GM18505 (cell line): ENCODE measurements at regions not wholly inside any gene's neighbourhood (a gene's known extent, or its start where the extent isn't known, plus 50 kb on each side); places are given as distances from the start of the nearest gene placed in this dataset.

Source experiments
- ATAC-seq: cut with Tn5 transposase; IDR thresholded peaks from one replicate; pipeline ENCODE4 v1.9.1; 2021; ENCODE audit not compliant: unreplicated experiment
- POLR2A ChIP-seq: IDR thresholded peaks from 4 replicates; pipeline ENCODE4 v1.6.1; 2011; ENCODE audit warnings: borderline replicate concordance; ENCODE audit not compliant: insufficient read depth, insufficient read length; ENCODE audit errors: extremely low read depth

DNA sequence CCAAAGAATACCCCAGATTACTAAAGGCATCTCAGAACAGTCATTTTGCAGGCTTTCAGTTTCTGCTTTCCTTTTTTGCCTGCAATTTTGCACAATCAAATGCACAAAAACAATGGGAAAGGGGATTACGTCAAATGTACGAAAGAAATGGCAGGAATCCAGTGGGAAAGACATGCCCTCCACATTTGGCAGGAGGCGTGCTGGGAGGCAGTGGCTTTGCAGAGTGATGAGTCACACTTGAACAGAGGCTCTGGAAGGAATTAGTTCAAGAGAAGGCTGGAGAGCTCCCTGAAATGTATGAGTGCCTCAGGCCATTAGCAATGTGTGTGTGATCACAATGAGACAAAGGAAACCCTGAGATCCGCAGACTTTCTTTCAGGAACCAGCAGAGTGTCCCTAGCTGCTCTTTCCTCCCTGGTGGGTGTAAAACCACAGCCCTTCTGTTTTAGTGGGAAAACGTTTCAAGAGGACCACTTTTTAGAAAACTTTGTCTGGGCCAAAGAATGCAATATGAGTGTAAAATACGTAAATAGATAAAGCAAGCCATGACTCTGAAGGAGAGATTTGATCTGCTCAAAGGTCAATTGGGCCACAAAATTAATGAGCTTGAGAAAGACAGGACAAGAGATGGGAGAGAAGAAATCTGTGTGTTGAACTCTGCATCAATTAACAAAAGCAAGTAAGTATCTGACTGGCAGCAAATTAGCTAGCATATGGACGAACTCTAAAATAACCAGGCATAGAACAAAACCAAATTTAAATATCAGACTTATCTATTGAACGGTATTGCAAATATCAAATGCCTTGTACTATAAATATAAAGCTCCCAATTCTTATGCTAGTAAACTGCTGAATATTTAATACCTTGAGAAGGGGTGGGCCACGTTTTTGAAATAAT, 155.4 kb upstream of the PDE3A start:
- ATAC-seq: no peak
- TF ChIP-seq POLR2A: no peak

DNA sequence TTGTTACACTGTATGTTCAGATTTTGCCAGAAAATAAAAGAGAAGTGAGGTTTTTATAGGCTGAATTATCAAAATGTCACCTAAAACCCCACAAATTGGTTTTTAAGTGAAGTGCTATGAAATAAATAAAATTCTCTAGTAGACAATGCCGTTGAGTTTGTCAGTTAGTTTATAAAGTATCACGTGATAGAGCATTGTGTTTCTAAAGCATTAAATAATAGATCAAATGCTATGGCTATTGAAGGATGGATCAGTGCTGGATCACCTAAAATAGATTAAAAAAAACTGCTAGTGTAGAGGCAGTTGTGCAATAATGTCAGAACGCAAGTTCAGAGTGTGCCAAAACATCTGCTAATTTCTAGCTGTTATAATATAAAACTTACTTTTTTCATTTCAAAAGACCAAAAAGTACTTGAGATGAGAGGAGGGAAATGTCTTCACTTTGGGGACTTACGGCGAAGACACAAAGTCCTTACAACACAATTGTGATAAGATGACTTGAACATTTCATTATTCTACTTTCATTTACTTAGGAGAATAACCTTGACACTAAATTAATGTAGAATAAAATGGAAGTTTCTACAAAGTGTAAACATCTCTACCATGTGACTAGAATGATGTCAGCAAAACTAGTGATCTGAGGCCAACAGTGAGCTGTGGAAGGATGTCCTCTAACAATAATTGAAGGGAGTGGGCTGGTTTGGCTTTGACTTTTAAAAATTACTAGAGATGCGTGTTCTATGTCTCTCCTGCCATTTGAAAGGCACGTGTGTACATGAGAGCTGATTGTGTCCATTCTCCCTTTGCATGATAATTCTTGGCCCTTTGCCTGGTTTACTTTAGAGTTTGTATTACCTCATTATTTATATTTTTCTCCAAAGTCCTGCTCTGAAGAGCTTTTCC, 154.4 kb upstream of the PDE3A start:
- ATAC-seq: no peak
- no peak for TF ChIP-seq POLR2A

DNA sequence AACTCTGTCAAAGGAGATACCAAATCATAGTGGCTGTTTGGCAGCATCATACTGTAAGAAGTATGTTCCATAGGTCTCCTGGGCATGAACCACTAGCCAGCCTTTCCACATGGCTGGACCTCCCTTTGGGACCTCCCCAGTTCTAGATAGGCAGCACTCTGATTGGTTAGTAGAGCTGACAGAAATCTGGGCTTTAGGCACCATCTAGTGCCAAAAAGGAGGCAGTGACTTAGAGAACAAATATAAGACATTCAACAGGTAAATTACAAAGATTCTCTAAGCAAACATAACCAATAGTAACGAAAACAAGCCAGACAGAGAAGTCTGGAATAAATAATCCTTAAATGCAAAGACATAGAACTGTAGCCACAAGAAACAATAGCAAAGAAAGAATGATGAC, 148.0 kb upstream of the PDE3A start:
- ATAC-seq: no peak
- no peak for TF ChIP-seq POLR2A

DNA sequence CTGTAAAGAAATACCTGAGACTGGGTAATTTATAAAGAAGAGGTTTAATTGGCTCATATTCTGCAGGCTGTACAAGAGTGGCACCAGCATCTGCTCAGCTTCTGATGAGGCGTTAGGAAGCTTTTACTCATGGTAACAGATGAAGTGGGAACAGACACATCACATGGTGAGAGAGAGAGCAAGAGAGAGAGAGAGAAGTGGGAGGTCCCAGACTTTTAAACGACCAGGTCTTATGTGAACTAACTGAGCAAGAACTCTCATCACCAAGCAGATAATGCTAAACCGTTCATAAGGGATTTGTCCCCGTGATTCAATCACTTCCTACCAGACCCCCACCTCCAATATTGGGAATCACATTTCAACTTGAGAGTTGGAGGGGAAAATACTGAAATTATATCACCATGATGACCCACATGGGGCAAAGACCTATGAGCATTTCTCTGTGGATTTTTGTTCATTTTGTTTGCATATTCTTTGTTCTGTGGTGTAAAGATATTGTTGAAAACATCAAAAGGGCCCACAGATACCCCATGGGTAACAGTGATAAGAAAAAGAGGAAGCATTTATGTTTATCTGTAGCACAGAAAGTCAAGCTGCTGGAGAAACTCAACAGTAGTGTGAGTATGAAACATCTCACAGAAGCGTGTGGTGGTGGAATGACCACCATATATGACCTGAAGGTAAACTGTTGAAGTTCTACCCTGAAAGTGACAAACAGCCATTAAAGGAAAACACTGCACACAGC, 135.2 kb upstream of the PDE3A start:
- no peak for ATAC-seq
- TF ChIP-seq POLR2A: no peak

DNA sequence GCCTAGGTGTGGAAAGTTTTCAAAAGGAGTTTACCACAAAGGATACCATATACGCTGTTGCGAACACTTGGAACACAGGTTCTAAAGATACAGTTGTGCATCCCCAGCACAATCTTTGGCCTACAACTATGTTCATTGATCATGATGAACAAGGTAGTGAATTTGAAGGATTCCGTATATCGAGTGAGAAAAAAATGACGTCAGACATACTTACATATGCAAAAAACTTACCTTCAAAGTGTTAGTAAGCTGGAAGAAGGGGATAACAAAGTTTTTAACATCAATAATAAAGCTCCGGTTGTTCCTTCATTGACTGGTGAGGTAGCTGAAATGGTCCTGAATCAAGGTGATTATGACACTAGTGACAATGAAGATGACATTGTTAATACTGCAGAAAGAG, 133.9 kb upstream of the PDE3A start:
- no peak for ATAC-seq
- TF ChIP-seq POLR2A: no peak

DNA sequence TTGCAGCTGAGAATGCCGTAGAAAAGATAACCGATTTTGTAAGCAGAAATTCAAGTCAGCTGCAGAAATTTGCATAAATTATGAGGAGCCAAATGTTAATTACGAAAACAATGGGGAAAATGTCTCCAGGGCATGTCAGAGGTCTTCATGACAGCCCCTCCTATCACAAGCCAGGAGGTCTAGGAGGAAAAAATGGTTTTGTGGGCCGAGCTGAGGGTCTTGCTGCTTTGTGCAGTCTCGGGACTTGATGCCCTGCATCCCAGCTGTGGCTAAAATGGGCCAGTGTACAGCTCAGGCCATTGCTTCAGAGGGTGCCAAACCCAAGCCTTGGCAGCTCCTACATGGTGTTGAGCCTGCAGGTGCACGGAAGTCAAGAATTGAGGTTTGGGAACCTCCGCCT, 131.2 kb upstream of the PDE3A start:
- no peak for ATAC-seq
- no peak for TF ChIP-seq POLR2A

DNA sequence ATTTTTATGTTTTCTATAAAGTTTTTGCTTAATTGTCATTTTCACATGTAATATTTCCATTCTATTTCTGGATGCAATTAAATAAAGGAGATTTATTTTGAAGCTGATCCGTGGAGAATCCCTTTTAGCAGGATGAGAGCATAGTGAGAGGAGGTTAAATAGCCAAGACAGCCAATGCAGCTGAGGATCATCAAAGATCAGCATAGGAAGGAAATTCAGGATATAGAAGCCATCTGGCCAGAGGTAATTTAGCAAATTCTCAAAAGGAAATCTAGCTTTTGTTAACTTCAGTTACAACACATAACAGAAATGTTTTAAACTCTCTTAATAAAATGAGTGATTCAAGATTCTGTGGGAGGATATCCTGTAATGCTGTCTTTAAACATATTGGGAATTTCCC, 122.8 kb upstream of the PDE3A start:
- ATAC-seq: no peak
- TF ChIP-seq POLR2A: no peak

DNA sequence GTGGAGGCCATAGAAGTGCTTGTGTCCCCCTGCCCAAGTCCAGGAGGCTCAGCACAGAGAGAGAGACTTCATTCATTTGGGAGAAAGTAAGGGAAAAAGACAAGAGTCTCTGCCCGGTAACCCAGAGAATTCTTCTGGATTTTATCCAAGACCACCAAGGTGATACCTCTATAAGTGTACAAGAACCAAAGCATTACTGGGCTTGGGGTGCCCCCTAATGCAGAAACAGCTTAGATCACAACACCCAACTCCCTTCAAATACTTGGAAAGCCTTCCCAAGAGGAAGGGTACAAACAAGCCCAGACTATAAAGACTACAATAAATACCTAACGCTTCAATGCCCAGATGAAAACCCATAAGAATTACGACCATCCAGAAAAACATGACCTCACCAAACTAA, 119.7 kb upstream of the PDE3A start:
- ATAC-seq: no peak
- TF ChIP-seq POLR2A: no peak

DNA sequence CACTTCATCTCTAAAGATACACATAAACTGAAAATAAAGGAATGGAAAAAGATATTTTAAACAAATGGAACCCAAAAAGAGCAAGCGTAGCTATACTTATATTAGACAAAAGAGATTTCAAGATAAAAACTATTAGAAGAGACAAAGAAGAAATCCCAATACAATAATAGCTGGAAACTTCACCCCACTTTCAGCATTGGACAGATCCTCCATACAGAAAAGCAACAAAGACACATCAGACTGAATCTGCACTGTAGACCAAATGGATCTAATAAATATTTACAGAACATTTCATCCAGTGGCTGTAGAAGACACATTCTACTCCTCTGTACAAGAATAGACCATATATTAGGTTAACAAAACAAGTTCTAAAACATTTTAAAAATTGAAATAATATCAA, 117.6 kb upstream of the PDE3A start:
- ATAC-seq: no peak
- TF ChIP-seq POLR2A: no peak

DNA sequence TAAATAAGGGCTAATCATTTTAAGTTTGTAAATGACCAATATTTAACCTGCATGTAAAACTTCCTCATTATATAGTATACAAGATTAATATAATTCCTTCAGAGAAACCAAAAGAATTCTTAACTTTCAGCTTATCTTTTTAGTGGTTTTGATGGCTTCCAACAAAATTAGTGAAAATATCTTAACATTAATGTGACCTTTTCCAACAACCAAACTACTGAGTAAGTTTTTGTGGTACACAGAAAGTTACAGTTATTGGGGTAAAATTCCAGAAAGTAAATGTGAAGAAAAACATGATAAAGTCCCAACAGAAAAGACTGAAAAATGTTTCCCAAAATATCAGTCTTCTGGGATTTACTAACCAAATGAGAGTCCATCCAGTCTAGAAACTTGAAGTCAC, 111.0 kb upstream of the PDE3A start:
- no peak for ATAC-seq
- TF ChIP-seq POLR2A: no peak

DNA sequence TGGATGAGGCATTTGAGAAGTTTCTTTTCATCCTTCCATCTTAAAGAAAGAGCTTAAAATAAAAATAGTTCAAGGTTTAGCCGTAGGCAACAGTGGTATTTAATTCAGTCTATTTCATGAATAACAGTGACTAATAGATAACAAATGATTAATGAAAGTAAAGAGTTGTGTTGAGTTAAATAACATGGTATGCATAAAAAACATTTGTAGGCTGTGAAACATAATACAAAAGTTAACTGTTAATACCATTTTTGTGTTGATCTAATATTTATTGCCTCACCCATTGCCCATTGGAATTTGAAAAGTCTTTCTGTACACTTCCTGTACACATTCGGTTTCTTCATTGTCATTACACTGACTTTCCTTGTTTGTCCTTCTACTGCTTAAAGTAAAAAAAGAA, 108.6 kb upstream of the PDE3A start:
- TF ChIP-seq POLR2A: no peak

DNA sequence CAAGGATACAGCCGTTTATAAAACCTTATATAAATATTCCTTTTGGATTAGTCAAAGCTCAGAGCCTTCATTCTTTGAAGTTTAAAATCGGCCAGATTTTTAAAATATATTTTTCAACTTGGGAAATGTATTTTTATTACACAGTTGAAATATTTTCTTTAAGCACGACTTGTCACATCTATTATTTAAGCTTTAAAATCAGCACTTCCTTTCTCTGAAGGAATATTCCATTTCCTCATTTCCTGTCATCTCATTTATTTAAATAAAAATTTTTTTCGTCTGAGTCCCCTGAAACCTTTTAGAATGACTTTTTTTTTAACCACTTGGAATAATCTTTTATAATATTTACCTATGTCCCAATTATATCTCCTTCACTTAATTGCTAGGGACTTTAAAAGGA, 107.5 kb upstream of the PDE3A start:
- ATAC-seq: no peak
- TF ChIP-seq POLR2A: no peak

More for the DNA sequence above, 108.6 kb upstream of the PDE3A start:
- no peak for ATAC-seq

DNA sequence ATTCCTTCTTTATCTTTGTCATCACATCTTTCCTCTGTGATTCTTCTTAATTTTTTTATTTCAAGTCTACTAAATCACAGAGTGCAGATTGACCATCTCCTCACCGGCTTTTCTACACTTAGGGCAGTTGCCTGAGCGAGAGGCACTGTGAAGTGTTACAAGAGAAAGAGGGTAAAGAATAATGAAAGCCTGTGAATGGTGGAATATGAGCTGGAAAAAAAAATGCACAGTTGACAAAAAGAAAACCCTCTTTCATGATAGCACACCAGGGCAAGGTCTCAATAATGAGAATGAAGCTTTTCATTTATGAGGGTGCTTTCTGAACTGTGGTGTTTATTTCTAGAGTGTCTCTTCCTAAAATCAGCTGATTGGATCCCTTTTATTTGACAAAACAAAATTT, 106.2 kb upstream of the PDE3A start:
- no peak for TF ChIP-seq POLR2A
- no peak for ATAC-seq
